Activated naive CD4-positive, alpha-beta T cell treated with anti-CD3 and anti-CD28 coated beads for 36 hours (primary cell): ENCODE measurements at regions not wholly inside any gene's neighbourhood (a gene's known extent, or its start where the extent isn't known, plus 50 kb on each side); places are given as distances from the start of the nearest gene placed in this dataset.

Experiments
- CTCF ChIA-PET: fragments of 350-600 bp; sonication (Branson Sonifier 250); formaldehyde crosslinking; loops from one replicate; lab custom pipeline; 2021; ENCODE audit warnings: antibody characterized with exemption; lab: Charles Lee
- DNase-seq: peaks from one replicate; pipeline ENCODE4 v3.0.0-alpha.2; 2020
- H3K27ac Mint-ChIP-seq: one replicate; pipeline ENCODE4 v1.8.0; 2021; ENCODE audit warnings: mild to moderate bottlenecking, mixed read lengths
- H3K27me3 Mint-ChIP-seq: one replicate; pipeline ENCODE4 v1.8.0; 2021; ENCODE audit warnings: low read depth, mixed read lengths
- H3K36me3 Mint-ChIP-seq: one replicate; pipeline ENCODE4 v1.8.0; 2021; ENCODE audit warnings: low read depth, mixed read lengths
- H3K4me1 Mint-ChIP-seq: one replicate; pipeline ENCODE4 v1.8.0; 2021; ENCODE audit warnings: low read depth, mixed read lengths
- H3K4me3 Mint-ChIP-seq: one replicate; pipeline ENCODE4 v1.8.0; 2021; ENCODE audit warnings: mild to moderate bottlenecking, moderate library complexity, mixed read lengths
- H3K9me3 Mint-ChIP-seq: one replicate; pipeline ENCODE4 v1.8.0; 2021; ENCODE audit warnings: mixed read lengths
- intact Hi-C: fragments of 100-400 bp; cut with micrococcal nuclease; formaldehyde crosslinking; loops from one replicate; pipeline ENCODE4 v1.15.1; 2023

DNA sequence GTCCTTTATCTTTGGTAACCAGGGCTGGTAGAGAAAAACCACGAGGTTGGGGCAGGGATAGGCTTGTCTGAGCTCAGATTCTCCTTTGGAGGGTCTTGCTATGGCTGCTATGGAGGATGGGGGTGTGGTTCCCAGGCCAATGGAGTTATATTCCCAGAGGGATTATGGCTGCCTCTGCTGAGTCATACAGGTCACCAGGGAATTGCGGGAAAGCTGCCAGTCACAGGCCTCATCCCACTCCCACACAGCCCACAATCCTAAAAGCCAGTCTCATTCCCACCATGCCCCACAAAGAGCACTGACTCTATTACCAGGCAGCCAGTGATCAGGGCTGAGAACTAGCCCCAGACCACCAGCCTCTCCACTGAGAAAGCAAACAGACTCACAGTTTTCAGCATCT, 316.6 kb upstream of the TMEM229A start:
- intact Hi-C loops = no loop called here
- CTCF ChIA-PET = no interaction called here
- no peak overlapping the region for H3K27ac Mint-ChIP-seq
- H3K36me3 Mint-ChIP-seq = no peaks in the 10 kb centered on the region
- no peaks in the 10 kb centered on the region for H3K27me3 Mint-ChIP-seq
- no peak for DNase-seq
- no peaks in the 10 kb centered on the region for H3K4me1 Mint-ChIP-seq
- no peak overlapping the region for H3K4me3 Mint-ChIP-seq
- peaks cover 14% of the 10 kb centered on the region for H3K9me3 Mint-ChIP-seq

DNA sequence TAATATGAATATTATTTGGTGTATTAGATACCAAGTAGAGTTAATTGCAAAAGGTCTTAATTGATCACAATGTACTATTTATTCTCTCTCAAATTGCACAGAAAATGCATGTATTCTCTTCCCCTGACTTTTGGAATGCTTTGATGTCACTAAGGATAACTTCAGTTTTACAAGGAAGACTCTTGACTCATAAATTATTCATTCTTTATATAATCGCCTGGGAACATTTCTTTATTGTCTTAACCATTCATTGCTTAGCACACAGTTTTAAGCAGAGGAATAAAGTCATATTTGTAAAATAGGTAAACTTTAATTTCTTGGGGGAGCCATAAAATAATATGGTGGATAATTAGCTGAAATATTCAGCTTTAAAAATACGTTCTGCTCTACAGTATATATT, 306.0 kb upstream of the TMEM229A start:
- CTCF ChIA-PET = no interaction called here
- no peak overlapping the region for H3K27ac Mint-ChIP-seq
- H3K36me3 Mint-ChIP-seq = no peaks in the 10 kb centered on the region
- no peak for DNase-seq
- peaks cover 4% of the 10 kb centered on the region for H3K9me3 Mint-ChIP-seq
- no peaks in the 10 kb centered on the region for H3K4me1 Mint-ChIP-seq
- intact Hi-C loops = no loop called here
- no peak overlapping the region for H3K4me3 Mint-ChIP-seq
- H3K27me3 Mint-ChIP-seq = no peaks in the 10 kb centered on the region

- Mint-ChIP-seq H3K36me3 (no peaks in the 10 kb centered on the region), H3K4me1 (no peaks in the 10 kb centered on the region), H3K4me3 (no peak overlapping the region), H3K27me3 (no peaks in the 10 kb centered on the region), H3K9me3 (peaks cover 11% of the 10 kb centered on the region), H3K27ac (no peak overlapping the region)
- CTCF ChIA-PET = no interaction called here
- intact Hi-C loops = no loop called here
- no peak for DNase-seq
Observed at GRCh38 chr7:124330731-124331407, 298.0 kb upstream of the TMEM229A start.

- H3K9me3 Mint-ChIP-seq = peaks cover 13% of the 10 kb centered on the region
- intact Hi-C loops = no loop called here
Observed at GRCh38 chr7:124328774-124329173, 295.9 kb upstream of the TMEM229A start.

DNA sequence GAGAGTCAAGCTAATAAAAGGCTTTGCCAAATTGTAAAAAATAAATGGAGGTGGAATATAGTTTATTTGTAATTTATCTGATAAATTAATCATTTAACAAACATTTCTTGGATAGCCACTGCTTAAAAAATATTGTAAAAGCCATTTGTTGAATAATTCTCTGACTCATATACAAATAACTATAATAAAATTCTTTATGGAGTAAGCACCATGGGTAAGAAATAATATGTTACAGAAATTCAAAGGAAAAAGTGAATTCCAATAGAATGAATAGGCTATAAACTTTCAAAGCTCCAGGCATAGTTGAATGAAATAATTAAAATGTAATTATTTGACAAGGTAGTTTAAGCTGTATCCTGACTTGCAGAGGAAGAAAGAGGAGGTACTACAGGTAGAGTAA, 291.4 kb upstream of the TMEM229A start:
- Mint-ChIP-seq H3K27ac (no peak overlapping the region), H3K9me3 (peaks cover 9% of the 10 kb centered on the region), H3K4me3 (no peak overlapping the region), H3K36me3 (no peaks in the 10 kb centered on the region), H3K4me1 (no peaks in the 10 kb centered on the region), H3K27me3 (no peaks in the 10 kb centered on the region)
- CTCF ChIA-PET = no interaction called here
- DNase-seq = no peak
- intact Hi-C loops = no loop called here

More at GRCh38 chr7:124328774-124329173, 295.9 kb upstream of the TMEM229A start:
- no peaks in the 10 kb centered on the region for H3K27me3 Mint-ChIP-seq
- no peak overlapping the region for H3K27ac Mint-ChIP-seq
- no peaks in the 10 kb centered on the region for H3K4me1 Mint-ChIP-seq
- H3K36me3 Mint-ChIP-seq = no peaks in the 10 kb centered on the region
- H3K4me3 Mint-ChIP-seq = no peak overlapping the region
- no peak for DNase-seq
- CTCF ChIA-PET = no interaction called here

- intact Hi-C loops = no loop called here
- Mint-ChIP-seq H3K4me1 (no peaks in the 10 kb centered on the region), H3K9me3 (peaks cover 9% of the 10 kb centered on the region), H3K27me3 (no peaks in the 10 kb centered on the region), H3K27ac (no peak overlapping the region), H3K4me3 (no peak overlapping the region), H3K36me3 (no peaks in the 10 kb centered on the region)
- DNase-seq = no peak
- CTCF ChIA-PET = no interaction called here
Observed at GRCh38 chr7:124323597-124323996, 290.7 kb upstream of the TMEM229A start.

DNA sequence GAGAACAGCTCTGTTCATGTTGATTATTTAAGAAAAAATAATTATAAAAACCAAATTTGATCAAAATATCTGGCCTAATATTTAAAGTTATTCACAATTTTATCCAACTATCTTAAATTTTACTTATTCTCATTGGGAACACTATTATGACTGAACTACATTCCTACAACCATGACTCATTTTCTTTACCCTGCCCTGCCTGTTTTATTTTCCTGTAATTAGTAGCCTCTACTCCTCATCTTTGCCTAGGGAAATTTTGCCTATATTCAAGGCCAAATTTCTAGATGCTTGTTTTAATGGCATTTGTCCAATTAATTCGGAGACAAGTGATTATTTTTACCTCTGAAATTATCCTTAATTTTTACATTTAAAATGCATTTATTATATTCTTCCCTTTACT, 289.7 kb upstream of the TMEM229A start:
- Mint-ChIP-seq H3K27me3 (no peaks in the 10 kb centered on the region), H3K4me1 (no peaks in the 10 kb centered on the region), H3K27ac (no peak overlapping the region), H3K36me3 (no peaks in the 10 kb centered on the region), H3K4me3 (no peak overlapping the region), H3K9me3 (peaks cover 9% of the 10 kb centered on the region)
- intact Hi-C loops = no loop called here
- DNase-seq = no peak
- CTCF ChIA-PET = no interaction called here

DNA sequence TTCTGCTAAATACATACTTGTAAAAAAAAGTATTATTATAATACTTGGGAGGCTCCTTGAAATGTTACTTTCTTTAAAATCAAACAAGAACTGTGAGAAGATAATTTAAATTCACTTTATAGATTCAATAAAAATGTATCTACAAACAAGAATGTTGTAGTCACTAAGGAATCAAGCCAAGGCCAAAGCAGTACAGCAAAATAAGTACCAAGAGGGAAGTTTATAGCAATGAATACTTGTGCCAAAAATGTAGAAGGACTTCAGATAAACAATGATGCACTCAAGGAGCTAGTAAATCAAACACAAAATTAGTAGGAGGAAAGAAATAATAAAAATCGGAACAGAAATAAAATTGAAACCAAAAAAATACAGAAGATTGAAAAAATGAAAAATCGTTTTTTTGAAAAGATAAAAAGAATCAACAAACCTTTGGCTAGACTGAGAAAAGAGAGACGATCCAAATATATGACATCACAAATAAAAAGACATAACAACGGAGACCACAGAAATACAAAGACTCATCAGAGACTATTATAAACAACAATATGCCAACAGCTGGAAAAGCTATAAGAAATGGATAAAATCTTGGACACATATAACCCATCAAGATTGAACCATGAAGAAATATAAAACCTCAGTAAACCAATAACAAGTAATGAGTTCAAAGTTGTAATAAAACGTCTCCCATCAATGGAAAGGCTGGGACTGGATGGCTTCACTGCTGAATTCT, 286.0 kb upstream of the TMEM229A start:
- peaks cover 4% of the 10 kb centered on the region for H3K9me3 Mint-ChIP-seq

GRCh38 chr7:124310934-124311390, 278.1 kb upstream of the TMEM229A start:
- no peak overlapping the region for H3K27ac Mint-ChIP-seq
- CTCF ChIA-PET = no interaction called here
- H3K4me3 Mint-ChIP-seq = no peak overlapping the region
- intact Hi-C loops = no loop called here
- no peak for DNase-seq
- peaks cover 3% of the 10 kb centered on the region for H3K9me3 Mint-ChIP-seq
- H3K27me3 Mint-ChIP-seq = no peaks in the 10 kb centered on the region
- no peaks in the 10 kb centered on the region for H3K36me3 Mint-ChIP-seq
- no peaks in the 10 kb centered on the region for H3K4me1 Mint-ChIP-seq

More for the DNA sequence above, 286.0 kb upstream of the TMEM229A start:
- CTCF ChIA-PET = no interaction called here
- intact Hi-C loops = no loop called here
- no peak overlapping the region for H3K4me3 Mint-ChIP-seq
- H3K27me3 Mint-ChIP-seq = no peaks in the 10 kb centered on the region
- no peak for DNase-seq
- H3K4me1 Mint-ChIP-seq = no peaks in the 10 kb centered on the region
- no peaks in the 10 kb centered on the region for H3K36me3 Mint-ChIP-seq
- no peak overlapping the region for H3K27ac Mint-ChIP-seq

GRCh38 chr7:124308384-124308783, 275.5 kb upstream of the TMEM229A start:
- Mint-ChIP-seq H3K4me3 (no peak overlapping the region), H3K9me3 (peaks cover 5% of the 10 kb centered on the region), H3K4me1 (no peaks in the 10 kb centered on the region), H3K36me3 (no peaks in the 10 kb centered on the region), H3K27me3 (no peaks in the 10 kb centered on the region), H3K27ac (no peak overlapping the region)
- CTCF ChIA-PET = no interaction called here
- intact Hi-C loops = no loop called here
- no peak for DNase-seq

DNA sequence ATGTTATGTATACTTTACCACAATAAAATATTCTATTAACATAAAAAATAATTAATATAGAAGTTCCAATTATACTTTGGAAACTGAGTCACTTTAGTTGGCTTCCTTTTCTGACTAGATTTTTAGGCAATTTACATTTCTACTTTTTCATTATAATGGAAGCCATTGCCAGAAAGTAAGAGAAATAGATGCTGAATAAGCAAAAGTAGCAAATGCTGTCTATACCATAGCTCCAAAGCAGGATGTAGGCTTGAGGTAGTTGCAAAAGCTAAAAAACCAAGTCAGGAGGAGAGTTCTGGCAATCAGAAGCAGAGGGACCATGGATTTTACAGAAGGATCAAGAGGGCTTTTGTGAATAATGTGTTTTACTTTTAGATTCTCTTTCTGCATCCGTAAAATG, 262.4 kb upstream of the TMEM229A start:
- no peak overlapping the region for H3K27ac Mint-ChIP-seq
- intact Hi-C loops = no loop called here
- CTCF ChIA-PET = no interaction called here
- H3K4me1 Mint-ChIP-seq = no peaks in the 10 kb centered on the region
- H3K9me3 Mint-ChIP-seq = peaks cover 27% of the 10 kb centered on the region
- no peak for DNase-seq
- no peaks in the 10 kb centered on the region for H3K36me3 Mint-ChIP-seq
- no peak overlapping the region for H3K4me3 Mint-ChIP-seq
- H3K27me3 Mint-ChIP-seq = no peaks in the 10 kb centered on the region

GRCh38 chr7:124284937-124285336, 252.1 kb upstream of the TMEM229A start:
- no peaks in the 10 kb centered on the region for H3K36me3 Mint-ChIP-seq
- no peaks in the 10 kb centered on the region for H3K4me1 Mint-ChIP-seq
- intact Hi-C loops = no loop called here
- CTCF ChIA-PET = interaction anchor here (0.9 kb wide), 1 partner anchor 55 kb away, joined by 4 read pairs; no protein-coding TSS in a partner anchor
- H3K4me3 Mint-ChIP-seq = no peak overlapping the region
- H3K9me3 Mint-ChIP-seq = peaks cover 2% of the 10 kb centered on the region
- DNase-seq = no peak
- no peak overlapping the region for H3K27ac Mint-ChIP-seq
- H3K27me3 Mint-ChIP-seq = no peaks in the 10 kb centered on the region
